ENCODE measurements at regions not wholly inside any gene's neighbourhood (a gene's known extent, or its start where the extent isn't known, plus 50 kb on each side); places are given as distances from the start of the nearest gene placed in this dataset.
A peak's percentile ranks its signal among the peaks of the same experiment; 100 is the strongest.

DNA sequence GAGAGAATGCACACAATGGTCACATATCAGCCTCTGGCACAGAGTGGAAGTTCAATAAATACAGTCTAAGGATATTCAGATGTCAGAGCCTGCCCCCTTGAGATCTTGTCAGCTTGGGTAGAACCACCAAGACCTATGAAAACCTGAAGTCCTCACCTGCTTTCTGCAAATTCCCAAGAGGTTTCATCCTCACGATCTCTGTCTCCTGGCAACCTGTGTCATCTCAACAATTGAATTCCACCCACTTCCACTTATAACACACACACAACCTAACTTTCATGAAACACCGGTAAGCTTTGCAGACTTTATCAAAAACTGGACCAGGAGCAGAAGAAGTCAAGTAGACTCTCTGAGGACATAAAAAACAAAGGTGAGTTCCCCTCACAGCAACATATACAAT, 151.6 kb upstream of the SLC30A5 start:
- Histone ChIP-seq H3K27ac (no peak overlapping the region), H3K9me3 (ENCODE audit: severe bottlenecking) (peaks cover 2% of the 10 kb centered on the region), H3K36me3 (no peaks in the 10 kb centered on the region), H3K4me3 (ENCODE audit: low read depth, low read length) (no peak overlapping the region), H3K27me3 (ENCODE audit: insufficient read depth, low read depth, severe bottlenecking) (no peaks in the 10 kb centered on the region)
- no peak for DNase-seq
- TF ChIP-seq, protein P1, sequence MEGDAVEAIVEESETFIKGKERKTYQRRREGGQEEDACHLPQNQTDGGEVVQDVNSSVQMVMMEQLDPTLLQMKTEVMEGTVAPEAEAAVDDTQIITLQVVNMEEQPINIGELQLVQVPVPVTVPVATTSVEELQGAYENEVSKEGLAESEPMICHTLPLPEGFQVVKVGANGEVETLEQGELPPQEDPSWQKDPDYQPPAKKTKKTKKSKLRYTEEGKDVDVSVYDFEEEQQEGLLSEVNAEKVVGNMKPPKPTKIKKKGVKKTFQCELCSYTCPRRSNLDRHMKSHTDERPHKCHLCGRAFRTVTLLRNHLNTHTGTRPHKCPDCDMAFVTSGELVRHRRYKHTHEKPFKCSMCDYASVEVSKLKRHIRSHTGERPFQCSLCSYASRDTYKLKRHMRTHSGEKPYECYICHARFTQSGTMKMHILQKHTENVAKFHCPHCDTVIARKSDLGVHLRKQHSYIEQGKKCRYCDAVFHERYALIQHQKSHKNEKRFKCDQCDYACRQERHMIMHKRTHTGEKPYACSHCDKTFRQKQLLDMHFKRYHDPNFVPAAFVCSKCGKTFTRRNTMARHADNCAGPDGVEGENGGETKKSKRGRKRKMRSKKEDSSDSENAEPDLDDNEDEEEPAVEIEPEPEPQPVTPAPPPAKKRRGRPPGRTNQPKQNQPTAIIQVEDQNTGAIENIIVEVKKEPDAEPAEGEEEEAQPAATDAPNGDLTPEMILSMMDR (IDR thresholded peaks at IDR 0.05; ENCODE audit: low read depth, low read length): no peak

DNA sequence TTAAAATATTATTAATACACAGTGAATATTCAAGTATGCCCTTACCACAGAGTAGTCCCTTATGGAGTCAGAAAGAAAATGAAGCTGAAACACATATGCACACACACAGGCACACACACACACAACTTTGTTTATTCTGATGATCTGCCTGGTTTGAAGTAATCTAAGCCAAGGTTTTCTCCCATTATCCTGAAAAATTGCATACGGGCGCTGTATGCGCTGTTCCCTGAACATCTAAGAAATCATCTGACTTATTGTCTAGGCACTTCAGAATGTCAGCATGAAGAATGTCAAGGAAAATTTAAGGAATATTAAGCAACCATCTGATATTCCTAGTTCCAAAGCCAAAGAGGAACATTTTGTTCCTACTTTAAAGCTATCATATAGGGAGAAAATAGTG, 147.1 kb upstream of the SLC30A5 start:
- Histone ChIP-seq H3K27me3 (ENCODE audit: insufficient read depth, low read depth, severe bottlenecking) (no peaks in the 10 kb centered on the region), H3K27ac (no peak overlapping the region), H3K9me3 (ENCODE audit: severe bottlenecking) (no peaks in the 10 kb centered on the region), H3K4me3 (ENCODE audit: low read depth, low read length) (no peak overlapping the region), H3K36me3 (no peaks in the 10 kb centered on the region)
- TF ChIP-seq, protein P1 (IDR thresholded peaks at IDR 0.05; ENCODE audit: low read depth, low read length): no peak
- no peak for DNase-seq

DNA sequence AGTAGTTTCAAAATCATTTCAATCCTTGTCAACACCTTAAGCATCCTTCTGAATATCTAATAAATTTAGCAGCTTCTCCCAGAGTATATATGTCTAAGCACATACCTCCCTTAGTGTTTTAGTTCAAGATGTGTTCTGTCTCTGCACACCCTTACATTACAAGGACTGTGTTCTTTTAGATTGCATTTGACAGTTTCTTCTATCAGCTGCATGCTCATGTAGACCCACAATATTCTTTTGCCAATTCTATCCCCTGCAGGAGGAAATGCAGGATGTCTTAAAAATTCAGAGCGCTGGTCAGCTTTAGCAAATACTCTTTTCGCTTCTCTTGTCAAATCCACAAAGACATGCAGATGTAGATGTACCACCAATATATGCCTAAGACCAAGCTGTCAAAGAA, 145.8 kb upstream of the SLC30A5 start:
- Histone ChIP-seq H3K27me3 (ENCODE audit: insufficient read depth, low read depth, severe bottlenecking) (no peaks in the 10 kb centered on the region), H3K27ac (no peak overlapping the region), H3K9me3 (ENCODE audit: severe bottlenecking) (no peaks in the 10 kb centered on the region), H3K36me3 (no peaks in the 10 kb centered on the region), H3K4me3 (ENCODE audit: low read depth, low read length) (no peak overlapping the region)
- DNase-seq: no peak
- TF ChIP-seq, protein P1 (IDR thresholded peaks at IDR 0.05; ENCODE audit: low read depth, low read length): no peak

DNA sequence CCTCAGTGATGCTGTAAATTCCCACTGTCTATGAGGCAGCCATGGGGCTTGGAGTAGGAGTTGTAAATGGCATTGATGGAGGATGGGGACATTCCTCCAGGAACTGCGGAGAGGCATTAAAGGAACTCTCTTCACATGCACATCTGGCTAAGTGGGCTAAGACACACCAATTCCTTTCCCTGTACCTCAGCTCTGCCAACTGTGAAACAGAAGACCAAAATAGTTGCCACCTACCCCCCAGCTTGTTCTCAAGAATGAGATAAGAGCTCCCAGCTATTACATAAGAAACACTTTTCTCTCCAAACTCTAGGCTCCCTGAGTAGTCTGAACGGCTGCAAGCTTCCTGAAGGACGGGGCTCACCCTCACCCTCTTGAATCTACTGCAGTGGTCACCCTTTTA, 144.6 kb upstream of the SLC30A5 start:
- H3K27ac ChIP-seq: no peak overlapping the region
- no peaks in the 10 kb centered on the region for H3K9me3 ChIP-seq (ENCODE audit: severe bottlenecking)
- H3K36me3 ChIP-seq: no peaks in the 10 kb centered on the region
- TF ChIP-seq, protein P1 (IDR thresholded peaks at IDR 0.05; ENCODE audit: low read depth, low read length): no peak
- no peaks in the 10 kb centered on the region for H3K27me3 ChIP-seq (ENCODE audit: insufficient read depth, low read depth, severe bottlenecking)
- H3K4me3 ChIP-seq (ENCODE audit: low read depth, low read length): no peak overlapping the region
- DNase-seq: no peak

DNA sequence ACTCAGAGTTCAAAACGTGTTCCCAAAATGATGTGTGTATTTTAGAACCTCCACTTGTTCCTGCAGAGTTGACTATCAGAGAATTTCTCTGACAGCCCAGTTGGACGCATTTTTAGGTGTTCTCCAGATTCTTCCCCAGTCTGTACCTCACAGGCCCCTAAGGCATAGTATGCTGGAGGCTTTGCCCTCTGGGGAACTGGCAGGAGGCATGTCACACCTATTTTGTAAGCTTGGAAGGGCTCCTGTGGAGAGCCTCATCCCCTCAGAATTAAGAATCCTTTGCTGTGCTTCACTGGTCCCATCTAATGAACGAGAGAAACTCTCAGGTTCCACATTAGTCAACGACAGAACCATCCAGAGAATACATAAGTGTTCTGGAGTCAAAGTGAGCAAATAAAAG, 144.1 kb upstream of the SLC30A5 start:
- H3K27ac ChIP-seq: no peak overlapping the region
- no peaks in the 10 kb centered on the region for H3K27me3 ChIP-seq (ENCODE audit: insufficient read depth, low read depth, severe bottlenecking)
- TF ChIP-seq, protein P1 (IDR thresholded peaks at IDR 0.05; ENCODE audit: low read depth, low read length): no peak
- DNase-seq: no peak
- H3K9me3 ChIP-seq (ENCODE audit: severe bottlenecking): no peaks in the 10 kb centered on the region
- no peaks in the 10 kb centered on the region for H3K36me3 ChIP-seq
- H3K4me3 ChIP-seq (ENCODE audit: low read depth, low read length): no peak overlapping the region

DNA sequence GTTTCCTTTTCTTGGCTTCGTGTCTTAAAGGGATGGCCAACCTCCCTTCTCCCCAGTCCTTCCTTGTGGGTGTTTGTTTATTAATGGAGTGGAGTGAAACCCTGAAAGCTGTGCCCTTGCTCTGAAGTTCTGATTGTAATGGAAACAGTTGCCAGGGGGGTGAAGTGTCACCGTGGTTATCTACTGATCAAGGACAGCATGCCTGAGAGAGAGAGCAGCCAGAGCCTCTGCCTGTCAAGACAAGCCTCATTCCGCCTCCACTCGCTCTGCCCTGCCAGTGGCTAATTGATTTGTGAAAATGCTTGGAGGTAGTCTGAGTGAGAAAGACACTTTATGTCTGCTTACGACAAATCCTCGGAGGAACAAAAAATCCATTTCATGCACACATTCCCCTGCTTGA, 143.7 kb upstream of the SLC30A5 start:
- Histone ChIP-seq H3K27me3 (ENCODE audit: insufficient read depth, low read depth, severe bottlenecking) (no peaks in the 10 kb centered on the region), H3K4me3 (ENCODE audit: low read depth, low read length) (no peak overlapping the region), H3K9me3 (ENCODE audit: severe bottlenecking) (no peaks in the 10 kb centered on the region), H3K36me3 (no peaks in the 10 kb centered on the region), H3K27ac (no peak overlapping the region)
- peak; percentile 19 for DNase-seq
- TF ChIP-seq, protein P1 (IDR thresholded peaks at IDR 0.05; ENCODE audit: low read depth, low read length): no peak
